HCT116 (cell line): ENCODE measurements at regions not wholly inside any gene's neighbourhood (a gene's known extent, or its start where the extent isn't known, plus 50 kb on each side); places are given as distances from the start of the nearest gene placed in this dataset.

ENCODE experiments used
- ATAC-seq: fragments of 200-7000 bp; cut with Tn5 transposase; 2 replicates; pipeline ENCODE4 v1.9.1; 2020; ENCODE audit warnings: mild to moderate bottlenecking, moderate library complexity
- BruUV-seq: library from RNA; stranded (reverse); fragments of 400-500 nt; replicated peaks from 2 replicates; lab custom pipeline; 2021; lab: Mats Ljungman, UMichigan
- CTCF ChIA-PET: fragments of 300-600 bp; sonication (Branson Sonifier 250); formaldehyde crosslinking; loops from one replicate; lab custom pipeline; 2021; ENCODE audit warnings: antibody characterized with exemption; lab: Charles Lee
- POLR2A ChIA-PET: fragments of 300-600, 350-600 bp; sonication (Branson Sonifier 250); formaldehyde crosslinking; loops from one replicate; lab custom pipeline; 2021; ENCODE audit warnings: antibody characterized with exemption; lab: Charles Lee
- RAD21 ChIA-PET, 2 experiments: fragments of 300-600 bp; sonication (Branson Sonifier 250); formaldehyde crosslinking; loops; one replicate each; lab custom pipeline; 2023; ENCODE audit warnings: low total read pairs in 2 of 2; ENCODE audit not compliant: uncharacterized antibody in 2 of 2, unreplicated experiment in 2 of 2, low non-redundant PET in 1 of 2; lab: Charles Lee
- DNase-seq: peaks from one replicate; pipeline ENCODE4 v3.0.0-alpha.2; 2010; ENCODE audit warnings: low read depth, low spot score
- H2AFZ ChIP-seq: fragments of 200-600 bp; shearing (Covaris generic), sonication (generic); 2 replicates; pipeline ENCODE4 v1.6.1; 2017; ENCODE audit warnings: low read depth, mixed run types, mixed read lengths, antibody characterized with exemption, low read length; ENCODE audit not compliant: poor library complexity, severe bottlenecking
- H3K27ac ChIP-seq: 2 replicates; pipeline ENCODE4 v1.5.1; 2012; ENCODE audit warnings: low read depth, low read length
- H3K27me3 ChIP-seq: fragments of 200-600 bp; sonication (generic); 2 replicates; pipeline ENCODE4 v1.6.1; 2016; ENCODE audit warnings: mixed run types, low read length, mixed read lengths; ENCODE audit not compliant: insufficient read depth
- H3K36me3 ChIP-seq, 2 experiments: fragments of 200-500 bp in 1 of 2; fragments of 200-600 bp in 1 of 2; sonication (Bioruptor generic) in 1 of 2; sonication (generic) in 1 of 2; 2 replicates each; pipeline versions ENCODE4 v1.5.1 to v1.6.1; 2014 to 2016; ENCODE audit warnings: low read length in 2 of 2, inconsistent platforms in 1 of 2, mixed read lengths in 1 of 2, mixed run types in 1 of 2; ENCODE audit not compliant: insufficient read depth in 2 of 2, control insufficient read depth in 1 of 2
- H3K4me1 ChIP-seq, 2 experiments: fragments of 200-600 bp in 1 of 2; sonication (generic) in 1 of 2; 2 replicates each; pipeline versions ENCODE4 v1.5.1 to v1.6.1; 2012 to 2017; ENCODE audit warnings: low read length in 2 of 2, inconsistent platforms in 1 of 2, mild to moderate bottlenecking in 1 of 2, mixed read lengths in 1 of 2, mixed run types in 1 of 2, moderate library complexity in 1 of 2; ENCODE audit not compliant: insufficient read depth in 2 of 2, control insufficient read depth in 1 of 2
- H3K4me2 ChIP-seq: fragments of 200-600 bp; sonication (generic); 2 replicates; pipeline ENCODE4 v1.6.1; 2017; ENCODE audit warnings: mixed run types, low read length, mixed read lengths
- H3K4me3 ChIP-seq, 2 experiments: fragments of 200-600 bp in 1 of 2; sonication (generic) in 1 of 2; replicated peaks in 1 of 2; 2 replicates each; pipeline ENCODE4 v1.5.1; 2011 to 2016; ENCODE audit warnings: low read length in 2 of 2, control low read depth in 1 of 2, low read depth in 1 of 2, mild to moderate bottlenecking in 1 of 2, mixed read lengths in 1 of 2, mixed run types in 1 of 2
- H3K79me2 ChIP-seq: fragments of 200-600 bp; sonication (generic); 2 replicates; pipeline ENCODE4 v1.6.1; 2017; ENCODE audit warnings: mild to moderate bottlenecking, mixed run types, low read length, moderate library complexity, mixed read lengths; ENCODE audit not compliant: insufficient read depth
- H3K9ac ChIP-seq: fragments of 200-600 bp; sonication (generic); 2 replicates; pipeline ENCODE4 v1.6.1; 2016; ENCODE audit warnings: low read length, mixed read lengths
- H3K9me2 ChIP-seq: fragments of 200-600 bp; sonication (generic), shearing (Covaris generic); 2 replicates; pipeline ENCODE4 v1.6.1; 2017; ENCODE audit warnings: mixed run types, mild to moderate bottlenecking, moderate library complexity; ENCODE audit not compliant: insufficient read depth
- H3K9me3 ChIP-seq, 2 experiments: fragments of 200-500 bp in 1 of 2; fragments of 200-600 bp in 1 of 2; sonication (Bioruptor generic) in 1 of 2; sonication (generic) in 1 of 2; 2 replicates each; pipeline ENCODE4 v1.6.1; 2014 to 2017; ENCODE audit warnings: low read length in 2 of 2, mixed read lengths in 2 of 2, inconsistent platforms in 1 of 2, low read depth in 1 of 2, mild to moderate bottlenecking in 1 of 2, mixed run types in 1 of 2, moderate library complexity in 1 of 2; ENCODE audit not compliant: control insufficient read depth in 1 of 2, insufficient read depth in 1 of 2
- H4K20me1 ChIP-seq: fragments of 200-600 bp; sonication (generic), shearing (Covaris generic); 2 replicates; pipeline ENCODE4 v1.6.1; 2017; ENCODE audit warnings: mixed run types, mild to moderate bottlenecking, moderate library complexity; ENCODE audit not compliant: insufficient read depth
- CEBPB ChIP-seq: IDR thresholded peaks from 2 replicates; pipeline ENCODE4 v1.6.1; 2012; ENCODE audit warnings: low read depth
- ELF1 ChIP-seq: IDR thresholded peaks from 2 replicates; pipeline ENCODE4 v1.6.1; 2012; ENCODE audit warnings: low read depth, borderline replicate concordance
- EZH2phosphoT487 ChIP-seq: fragments of 200-600 bp; IDR thresholded peaks from 2 replicates; pipeline ENCODE4 v1.6.1; 2018; ENCODE audit warnings: antibody characterized with exemption, borderline replicate concordance
- JUND ChIP-seq: IDR thresholded peaks from 2 replicates; pipeline ENCODE4 v1.6.1; 2012
- MAX ChIP-seq: IDR thresholded peaks from 2 replicates; pipeline ENCODE4 v1.6.1; 2012
- POLR2AphosphoS5 ChIP-seq: IDR thresholded peaks from 2 replicates; pipeline ENCODE4 v1.6.1; 2011; ENCODE audit warnings: mild to moderate bottlenecking, low read depth, low read length, moderate library complexity
- RAD21 ChIP-seq: IDR thresholded peaks from 2 replicates; pipeline ENCODE4 v1.6.1; 2012; ENCODE audit warnings: low read depth, mild to moderate bottlenecking
- SIN3A ChIP-seq: IDR thresholded peaks from 2 replicates; pipeline ENCODE4 v1.6.1; 2012; ENCODE audit warnings: low read depth
- SP1 ChIP-seq: IDR thresholded peaks from 2 replicates; pipeline ENCODE4 v1.6.1; 2012; ENCODE audit warnings: low read depth
- SRF ChIP-seq: IDR thresholded peaks from 2 replicates; pipeline ENCODE4 v1.6.1; 2012; ENCODE audit warnings: low read depth
- ZBTB33 ChIP-seq: IDR thresholded peaks from 2 replicates; pipeline ENCODE4 v1.6.1; 2011; ENCODE audit warnings: mild to moderate bottlenecking, low read length, moderate library complexity; ENCODE audit not compliant: insufficient replicate concordance; ENCODE audit errors: extremely low read depth
- ZNF274 ChIP-seq: fragments of 200-500 bp; sonication (Bioruptor generic); IDR thresholded peaks from 2 replicates; pipeline ENCODE4 v1.6.1; 2014; ENCODE audit warnings: mild to moderate bottlenecking, low read depth, low read length, inconsistent platforms
- intact Hi-C: fragments of 100-400 bp; cut with micrococcal nuclease; formaldehyde crosslinking; loops from 2 replicates; pipeline ENCODE4 v1.10.0; 2022
- TF ChIP-seq, protein P1 (sequence below), 3 experiments: fragments of 200-600 bp in 1 of 3; sonication (generic) in 1 of 3; IDR thresholded peaks in 2 of 3; conservative IDR thresholded peaks in 1 of 3; 2 replicates each; pipeline ENCODE4 v1.5.1; 2012 to 2017; ENCODE audit warnings: low read depth in 2 of 3, low read length in 2 of 3, antibody characterized with exemption in 1 of 3, borderline replicate concordance in 1 of 3, control low read depth in 1 of 3, mild to moderate bottlenecking in 1 of 3, mixed read lengths in 1 of 3, mixed run types in 1 of 3, moderate library complexity in 1 of 3; ENCODE audit not compliant: insufficient read depth in 1 of 3

DNA sequence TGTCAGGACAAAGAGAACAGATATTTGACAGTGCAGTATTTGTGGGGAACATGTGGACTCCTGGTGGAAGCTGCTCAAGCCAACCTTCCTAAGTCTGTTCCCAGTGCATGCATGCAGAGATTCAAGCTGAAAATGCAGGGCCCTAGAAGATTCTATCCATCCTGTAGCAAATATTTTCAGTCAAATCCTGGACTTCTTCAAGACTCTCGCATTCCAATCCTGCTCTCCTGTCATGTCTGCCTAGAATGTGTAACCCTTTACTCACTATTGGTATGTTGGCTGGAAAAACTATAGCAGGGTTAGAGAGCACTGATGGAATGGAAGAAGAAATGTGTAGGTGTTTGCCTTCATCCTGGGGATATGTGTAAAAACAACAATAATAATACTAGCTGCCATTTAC is 385.6 kb upstream of the PKN2 start:
- DNase-seq (no peak), ATAC-seq (no peak)
- H3K79me2 ChIP-seq: no peaks in the 10 kb centered on the region
- ChIA-PET CTCF (no interaction called here), RAD21 (no interaction called here), POLR2A (no interaction called here)
- H3K36me3 ChIP-seq: no peaks in the 10 kb centered on the region
- intact Hi-C loops: no loop called here
- TF ChIP-seq, protein P1, sequence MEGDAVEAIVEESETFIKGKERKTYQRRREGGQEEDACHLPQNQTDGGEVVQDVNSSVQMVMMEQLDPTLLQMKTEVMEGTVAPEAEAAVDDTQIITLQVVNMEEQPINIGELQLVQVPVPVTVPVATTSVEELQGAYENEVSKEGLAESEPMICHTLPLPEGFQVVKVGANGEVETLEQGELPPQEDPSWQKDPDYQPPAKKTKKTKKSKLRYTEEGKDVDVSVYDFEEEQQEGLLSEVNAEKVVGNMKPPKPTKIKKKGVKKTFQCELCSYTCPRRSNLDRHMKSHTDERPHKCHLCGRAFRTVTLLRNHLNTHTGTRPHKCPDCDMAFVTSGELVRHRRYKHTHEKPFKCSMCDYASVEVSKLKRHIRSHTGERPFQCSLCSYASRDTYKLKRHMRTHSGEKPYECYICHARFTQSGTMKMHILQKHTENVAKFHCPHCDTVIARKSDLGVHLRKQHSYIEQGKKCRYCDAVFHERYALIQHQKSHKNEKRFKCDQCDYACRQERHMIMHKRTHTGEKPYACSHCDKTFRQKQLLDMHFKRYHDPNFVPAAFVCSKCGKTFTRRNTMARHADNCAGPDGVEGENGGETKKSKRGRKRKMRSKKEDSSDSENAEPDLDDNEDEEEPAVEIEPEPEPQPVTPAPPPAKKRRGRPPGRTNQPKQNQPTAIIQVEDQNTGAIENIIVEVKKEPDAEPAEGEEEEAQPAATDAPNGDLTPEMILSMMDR (IDR thresholded peaks at IDR 0.05 in 2 of 3, conservative IDR thresholded peaks at IDR 0.05 in 1 of 3; ENCODE audit: borderline replicate concordance in 1 of 3, insufficient read depth in 1 of 3, low read depth in 2 of 3, low read length in 2 of 3): no peak
- TF ChIP-seq ELF1 (no peak), POLR2AphosphoS5 (no peak)
- no TSS peak for BruUV-seq
- H3K4me1 ChIP-seq: no peaks in the 10 kb centered on the region
- H3K27me3 ChIP-seq: no peaks in the 10 kb centered on the region
- no peaks in the 10 kb centered on the region for H3K9me2 ChIP-seq
- no peak overlapping the region for H3K4me3 ChIP-seq
- no peak overlapping the region for H3K4me2 ChIP-seq
- no peaks in the 10 kb centered on the region for H4K20me1 ChIP-seq
- H3K27ac ChIP-seq: no peak overlapping the region
- H2AFZ ChIP-seq: no peak overlapping the region
- H3K9ac ChIP-seq: no peak overlapping the region
- no peaks in the 10 kb centered on the region for H3K9me3 ChIP-seq

GRCh38 chr1:88300752-88301263 is 383.3 kb upstream of the PKN2 start:
- Histone ChIP-seq H3K9me3 (no peaks in the 10 kb centered on the region), H4K20me1 (no peaks in the 10 kb centered on the region), H3K79me2 (no peaks in the 10 kb centered on the region), H3K9me2 (no peaks in the 10 kb centered on the region), H3K27me3 (no peaks in the 10 kb centered on the region), H3K9ac (no peak overlapping the region), H3K4me3 (no peak overlapping the region), H3K4me2 (no peak overlapping the region), H2AFZ (no peak overlapping the region), H3K27ac (no peak overlapping the region), H3K36me3 (no peaks in the 10 kb centered on the region), H3K4me1 (no peaks in the 10 kb centered on the region)
- ChIA-PET POLR2A (no interaction called here), RAD21 (no interaction called here), CTCF (interaction anchor here (4.8 kb wide), 1 partner anchor 121 kb away, joined by 22 read pairs; no protein-coding TSS in a partner anchor)
- intact Hi-C loops: no loop called here
- no peak for DNase-seq
- TF ChIP-seq SRF (no peak), SP1 (no peak), ZNF274 (no peak), RAD21 (no peak), MAX (no peak), EZH2phosphoT487 (no peak), JUND (no peak), ZBTB33 (no peak), CEBPB (no peak), SIN3A (no peak)
- TF ChIP-seq, protein P1 (IDR thresholded peaks at IDR 0.05 in 2 of 3, conservative IDR thresholded peaks at IDR 0.05 in 1 of 3; ENCODE audit: borderline replicate concordance in 1 of 3, insufficient read depth in 1 of 3, low read depth in 2 of 3, low read length in 2 of 3): no peak
- BruUV-seq: no TSS peak
- ATAC-seq: no peak
